ENCODE measurements at regions not wholly inside any gene's neighbourhood (a gene's known extent, or its start where the extent isn't known, plus 50 kb on each side); places are given as distances from the start of the nearest gene placed in this dataset.

DNA sequence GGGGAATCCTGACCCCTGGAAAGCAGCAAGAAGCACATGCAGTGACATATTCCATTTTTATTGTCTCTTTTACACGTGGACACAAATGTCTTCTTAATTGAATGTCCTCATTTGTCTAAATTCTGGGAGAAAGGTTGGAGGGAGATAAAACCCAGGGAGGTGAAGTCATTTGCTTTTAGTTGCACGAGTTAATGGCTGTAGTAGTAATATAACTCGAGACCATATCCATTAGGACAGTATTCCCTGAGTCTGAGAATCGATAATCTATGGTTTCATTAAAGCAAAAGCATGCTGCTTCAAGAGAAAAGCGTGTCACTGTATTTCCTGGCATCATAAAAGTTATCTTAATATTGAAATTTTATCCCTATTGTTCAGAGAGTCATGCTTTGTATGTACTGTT, 216.0 kb upstream of the PELI2 start:
- no peak for TF ChIP-seq EZH2phosphoT487 (conservative IDR thresholded peaks at IDR 0.05; ENCODE audit: low read length)
- TF ChIP-seq, protein P1, sequence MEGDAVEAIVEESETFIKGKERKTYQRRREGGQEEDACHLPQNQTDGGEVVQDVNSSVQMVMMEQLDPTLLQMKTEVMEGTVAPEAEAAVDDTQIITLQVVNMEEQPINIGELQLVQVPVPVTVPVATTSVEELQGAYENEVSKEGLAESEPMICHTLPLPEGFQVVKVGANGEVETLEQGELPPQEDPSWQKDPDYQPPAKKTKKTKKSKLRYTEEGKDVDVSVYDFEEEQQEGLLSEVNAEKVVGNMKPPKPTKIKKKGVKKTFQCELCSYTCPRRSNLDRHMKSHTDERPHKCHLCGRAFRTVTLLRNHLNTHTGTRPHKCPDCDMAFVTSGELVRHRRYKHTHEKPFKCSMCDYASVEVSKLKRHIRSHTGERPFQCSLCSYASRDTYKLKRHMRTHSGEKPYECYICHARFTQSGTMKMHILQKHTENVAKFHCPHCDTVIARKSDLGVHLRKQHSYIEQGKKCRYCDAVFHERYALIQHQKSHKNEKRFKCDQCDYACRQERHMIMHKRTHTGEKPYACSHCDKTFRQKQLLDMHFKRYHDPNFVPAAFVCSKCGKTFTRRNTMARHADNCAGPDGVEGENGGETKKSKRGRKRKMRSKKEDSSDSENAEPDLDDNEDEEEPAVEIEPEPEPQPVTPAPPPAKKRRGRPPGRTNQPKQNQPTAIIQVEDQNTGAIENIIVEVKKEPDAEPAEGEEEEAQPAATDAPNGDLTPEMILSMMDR (IDR thresholded peaks at IDR 0.05; ENCODE audit: insufficient read depth, low read length, poor library complexity, severe bottlenecking): no peak
